GM18502 (cell line): ENCODE measurements at regions not wholly inside any gene's neighbourhood (a gene's known extent, or its start where the extent isn't known, plus 50 kb on each side); places are given as distances from the start of the nearest gene placed in this dataset.

ENCODE experiments used
- ATAC-seq: cut with Tn5 transposase; IDR thresholded peaks from one replicate; pipeline ENCODE4 v1.9.1; 2021; ENCODE audit warnings: mild to moderate bottlenecking; ENCODE audit not compliant: unreplicated experiment, poor library complexity

DNA sequence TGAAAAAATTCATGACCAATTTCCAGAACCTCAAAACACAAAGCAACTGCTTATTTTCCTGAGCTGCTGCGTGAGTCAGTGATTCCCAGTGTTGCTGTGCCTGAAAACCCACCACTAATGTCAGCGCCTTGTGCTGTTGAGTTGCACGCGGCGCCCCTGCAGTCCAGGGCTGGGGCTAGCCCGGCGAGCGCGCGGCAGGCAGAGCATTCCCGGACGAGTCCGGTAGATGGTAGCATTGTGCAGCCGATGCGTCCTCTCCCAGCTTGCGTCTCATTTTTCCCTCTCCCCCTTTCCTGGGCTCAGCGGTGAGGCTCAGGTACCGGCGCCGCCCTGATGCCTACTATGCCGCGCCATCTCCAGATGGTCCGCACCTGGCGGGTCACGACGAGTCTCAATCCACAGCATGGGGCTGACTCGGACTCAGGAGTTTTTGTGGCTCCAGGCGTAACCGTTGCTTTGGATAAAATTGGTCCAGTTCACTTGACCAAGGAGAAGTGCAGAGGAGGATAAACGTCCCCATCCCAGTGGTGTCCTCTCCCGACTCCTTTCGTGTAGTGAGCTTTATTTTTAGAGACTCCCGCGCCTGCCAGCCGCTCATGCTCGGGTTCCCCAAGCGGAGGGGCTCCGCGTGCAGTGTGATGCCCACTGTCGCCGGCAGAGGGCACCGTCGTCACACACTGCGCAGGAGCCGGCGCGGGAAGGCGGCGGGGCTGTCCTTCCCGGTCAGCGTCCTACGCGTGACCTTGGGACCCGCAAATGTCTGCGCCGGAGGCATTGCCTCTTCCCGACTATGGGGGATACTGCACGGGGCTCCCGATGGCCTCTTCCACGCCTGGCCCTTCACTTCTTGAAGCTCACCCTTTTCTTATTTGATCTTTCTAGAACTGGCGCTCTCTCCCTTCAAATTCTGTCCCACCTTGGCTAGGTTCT, 53.6 kb upstream of the IGFBP7 start:
- ATAC-seq = peak; percentile 98

DNA sequence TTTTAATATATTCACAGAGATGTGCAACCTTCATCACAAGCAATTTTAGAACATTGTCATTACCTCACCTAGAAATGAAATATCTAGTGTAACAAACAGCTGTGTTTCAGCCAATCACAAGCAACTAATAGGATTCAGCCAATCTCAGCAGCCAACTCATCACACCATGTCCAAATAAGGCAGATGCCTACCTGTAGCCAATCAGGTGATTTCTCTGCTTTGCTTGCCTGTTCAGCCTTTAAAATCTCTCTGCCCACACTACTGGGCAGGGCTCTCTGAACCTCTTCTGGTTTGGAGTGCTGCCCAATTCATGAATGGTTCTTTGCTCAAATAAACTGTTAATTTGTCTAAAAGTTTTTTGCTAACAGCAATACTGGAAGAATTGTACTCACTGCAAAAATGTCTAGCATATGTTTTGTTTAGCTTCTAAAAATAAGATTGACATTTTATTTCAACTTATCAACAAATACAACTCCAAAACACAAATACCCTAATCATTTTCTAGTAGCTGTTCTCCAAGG, 52.4 kb upstream of the IGFBP7 start:
- no peak for ATAC-seq
